DND-41 (cell line): ENCODE measurements at regions not wholly inside any gene's neighbourhood (a gene's known extent, or its start where the extent isn't known, plus 50 kb on each side); places are given as distances from the start of the nearest gene placed in this dataset.

Experiments
- CTCF ChIP-seq: IDR thresholded peaks from 2 replicates; pipeline ENCODE4 v1.5.1; 2012; ENCODE audit warnings: borderline replicate concordance, low read length, moderate library complexity, mild to moderate bottlenecking; ENCODE audit not compliant: poor library complexity, severe bottlenecking; ENCODE audit errors: extremely low read depth
- EZH2 ChIP-seq: IDR thresholded peaks from 3 replicates; pipeline ENCODE4 v1.6.1; 2012; ENCODE audit warnings: borderline replicate concordance, low read depth, mild to moderate bottlenecking, moderate library complexity, low read length, inconsistent platforms; ENCODE audit not compliant: severe bottlenecking

GRCh38 chr7:81264116-81264515, 345.3 kb upstream of the SEMA3C start:
- TF ChIP-seq CTCF (no peak), EZH2 (no peak)
